ENCODE measurements at regions not wholly inside any gene's neighbourhood (a gene's known extent, or its start where the extent isn't known, plus 50 kb on each side); places are given as distances from the start of the nearest gene placed in this dataset.

GRCh38 chr5:2496126-2496525 lies 255.4 kb downstream of the IRX2 start:
- Histone ChIP-seq H3K79me2 (replicated peaks; ENCODE audit: insufficient read depth) (no peaks in the 10 kb centered on the region), H3K36me3 (ENCODE audit: insufficient read depth) (peaks cover 7% of the 10 kb centered on the region; the same call in 1 of the 2 replicates), H3K27me3 (ENCODE audit: insufficient read depth) (no peaks in the 10 kb centered on the region), H3K27ac (ENCODE audit: low read depth) (no peak overlapping the region), H3K9me2 (ENCODE audit: insufficient read depth) (no peaks in the 10 kb centered on the region), H3K4me1 (ENCODE audit: insufficient read depth) (no peaks in the 10 kb centered on the region), H4K20me1 (replicated peaks; ENCODE audit: insufficient read depth) (no peaks in the 10 kb centered on the region), H3K4me3 (no peak overlapping the region), H2AFZ (no peak overlapping the region), H3F3A (replicated peaks; ENCODE audit: low read depth) (no peaks in the 10 kb centered on the region), H3K4me2 (no peak overlapping the region)
- peaks cover 15% of the 10 kb centered on the region for H3K4me1 Mint-ChIP-seq
- no peaks in the 10 kb centered on the region for H3K27me3 Mint-ChIP-seq (ENCODE audit: insufficient read depth, low read depth, poor library complexity)
- H3K9me3 Mint-ChIP-seq = peaks cover 22% of the 10 kb centered on the region
- H3K36me3 Mint-ChIP-seq (ENCODE audit: low read depth) = peaks cover 13% of the 10 kb centered on the region; the same call in 2 of the 3 replicates
- no peak for DNase-seq (ENCODE audit: low spot score)
- H3K4me3 Mint-ChIP-seq = no peak overlapping the region
- TF ChIP-seq EZH2phosphoT487 (IDR thresholded peaks at IDR 0.05; ENCODE audit: unreplicated experiment) = no peak
- no peak for TF ChIP-seq CREB1 (CRISPR knock-in tag; IDR thresholded peaks at IDR 0.05; ENCODE audit: low read depth)
- no peak for TF ChIP-seq JUNB (IDR thresholded peaks at IDR 0.05; ENCODE audit: unreplicated experiment)
- no peak for TF ChIP-seq NANOG (IDR thresholded peaks at IDR 0.05; ENCODE audit: borderline replicate concordance)
- TF ChIP-seq, protein P1, sequence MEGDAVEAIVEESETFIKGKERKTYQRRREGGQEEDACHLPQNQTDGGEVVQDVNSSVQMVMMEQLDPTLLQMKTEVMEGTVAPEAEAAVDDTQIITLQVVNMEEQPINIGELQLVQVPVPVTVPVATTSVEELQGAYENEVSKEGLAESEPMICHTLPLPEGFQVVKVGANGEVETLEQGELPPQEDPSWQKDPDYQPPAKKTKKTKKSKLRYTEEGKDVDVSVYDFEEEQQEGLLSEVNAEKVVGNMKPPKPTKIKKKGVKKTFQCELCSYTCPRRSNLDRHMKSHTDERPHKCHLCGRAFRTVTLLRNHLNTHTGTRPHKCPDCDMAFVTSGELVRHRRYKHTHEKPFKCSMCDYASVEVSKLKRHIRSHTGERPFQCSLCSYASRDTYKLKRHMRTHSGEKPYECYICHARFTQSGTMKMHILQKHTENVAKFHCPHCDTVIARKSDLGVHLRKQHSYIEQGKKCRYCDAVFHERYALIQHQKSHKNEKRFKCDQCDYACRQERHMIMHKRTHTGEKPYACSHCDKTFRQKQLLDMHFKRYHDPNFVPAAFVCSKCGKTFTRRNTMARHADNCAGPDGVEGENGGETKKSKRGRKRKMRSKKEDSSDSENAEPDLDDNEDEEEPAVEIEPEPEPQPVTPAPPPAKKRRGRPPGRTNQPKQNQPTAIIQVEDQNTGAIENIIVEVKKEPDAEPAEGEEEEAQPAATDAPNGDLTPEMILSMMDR (conservative IDR thresholded peaks at IDR 0.05; ENCODE audit: low read depth in 2 of 2) = no peak
- no peak for TF ChIP-seq ZNF114 (CRISPR knock-in tag; IDR thresholded peaks at IDR 0.05)
- TF ChIP-seq EZH2 (IDR thresholded peaks at IDR 0.05; ENCODE audit: low read depth, unreplicated experiment) = no peak
- no peak for TF ChIP-seq POLR2AphosphoS5 (IDR thresholded peaks at IDR 0.05; ENCODE audit: low read depth)
- no peak for TF ChIP-seq STAT1 (IDR thresholded peaks at IDR 0.05; ENCODE audit: unreplicated experiment)
- no peak for TF ChIP-seq REST (IDR thresholded peaks at IDR 0.05; ENCODE audit: unreplicated experiment)
- no peak for TF ChIP-seq ZNF331 (CRISPR knock-in tag; IDR thresholded peaks at IDR 0.05; ENCODE audit: low read depth)
- TF ChIP-seq, protein P2, sequence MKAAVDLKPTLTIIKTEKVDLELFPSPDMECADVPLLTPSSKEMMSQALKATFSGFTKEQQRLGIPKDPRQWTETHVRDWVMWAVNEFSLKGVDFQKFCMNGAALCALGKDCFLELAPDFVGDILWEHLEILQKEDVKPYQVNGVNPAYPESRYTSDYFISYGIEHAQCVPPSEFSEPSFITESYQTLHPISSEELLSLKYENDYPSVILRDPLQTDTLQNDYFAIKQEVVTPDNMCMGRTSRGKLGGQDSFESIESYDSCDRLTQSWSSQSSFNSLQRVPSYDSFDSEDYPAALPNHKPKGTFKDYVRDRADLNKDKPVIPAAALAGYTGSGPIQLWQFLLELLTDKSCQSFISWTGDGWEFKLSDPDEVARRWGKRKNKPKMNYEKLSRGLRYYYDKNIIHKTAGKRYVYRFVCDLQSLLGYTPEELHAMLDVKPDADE (IDR thresholded peaks at IDR 0.05) = no peak
- TF ChIP-seq, protein P3, sequence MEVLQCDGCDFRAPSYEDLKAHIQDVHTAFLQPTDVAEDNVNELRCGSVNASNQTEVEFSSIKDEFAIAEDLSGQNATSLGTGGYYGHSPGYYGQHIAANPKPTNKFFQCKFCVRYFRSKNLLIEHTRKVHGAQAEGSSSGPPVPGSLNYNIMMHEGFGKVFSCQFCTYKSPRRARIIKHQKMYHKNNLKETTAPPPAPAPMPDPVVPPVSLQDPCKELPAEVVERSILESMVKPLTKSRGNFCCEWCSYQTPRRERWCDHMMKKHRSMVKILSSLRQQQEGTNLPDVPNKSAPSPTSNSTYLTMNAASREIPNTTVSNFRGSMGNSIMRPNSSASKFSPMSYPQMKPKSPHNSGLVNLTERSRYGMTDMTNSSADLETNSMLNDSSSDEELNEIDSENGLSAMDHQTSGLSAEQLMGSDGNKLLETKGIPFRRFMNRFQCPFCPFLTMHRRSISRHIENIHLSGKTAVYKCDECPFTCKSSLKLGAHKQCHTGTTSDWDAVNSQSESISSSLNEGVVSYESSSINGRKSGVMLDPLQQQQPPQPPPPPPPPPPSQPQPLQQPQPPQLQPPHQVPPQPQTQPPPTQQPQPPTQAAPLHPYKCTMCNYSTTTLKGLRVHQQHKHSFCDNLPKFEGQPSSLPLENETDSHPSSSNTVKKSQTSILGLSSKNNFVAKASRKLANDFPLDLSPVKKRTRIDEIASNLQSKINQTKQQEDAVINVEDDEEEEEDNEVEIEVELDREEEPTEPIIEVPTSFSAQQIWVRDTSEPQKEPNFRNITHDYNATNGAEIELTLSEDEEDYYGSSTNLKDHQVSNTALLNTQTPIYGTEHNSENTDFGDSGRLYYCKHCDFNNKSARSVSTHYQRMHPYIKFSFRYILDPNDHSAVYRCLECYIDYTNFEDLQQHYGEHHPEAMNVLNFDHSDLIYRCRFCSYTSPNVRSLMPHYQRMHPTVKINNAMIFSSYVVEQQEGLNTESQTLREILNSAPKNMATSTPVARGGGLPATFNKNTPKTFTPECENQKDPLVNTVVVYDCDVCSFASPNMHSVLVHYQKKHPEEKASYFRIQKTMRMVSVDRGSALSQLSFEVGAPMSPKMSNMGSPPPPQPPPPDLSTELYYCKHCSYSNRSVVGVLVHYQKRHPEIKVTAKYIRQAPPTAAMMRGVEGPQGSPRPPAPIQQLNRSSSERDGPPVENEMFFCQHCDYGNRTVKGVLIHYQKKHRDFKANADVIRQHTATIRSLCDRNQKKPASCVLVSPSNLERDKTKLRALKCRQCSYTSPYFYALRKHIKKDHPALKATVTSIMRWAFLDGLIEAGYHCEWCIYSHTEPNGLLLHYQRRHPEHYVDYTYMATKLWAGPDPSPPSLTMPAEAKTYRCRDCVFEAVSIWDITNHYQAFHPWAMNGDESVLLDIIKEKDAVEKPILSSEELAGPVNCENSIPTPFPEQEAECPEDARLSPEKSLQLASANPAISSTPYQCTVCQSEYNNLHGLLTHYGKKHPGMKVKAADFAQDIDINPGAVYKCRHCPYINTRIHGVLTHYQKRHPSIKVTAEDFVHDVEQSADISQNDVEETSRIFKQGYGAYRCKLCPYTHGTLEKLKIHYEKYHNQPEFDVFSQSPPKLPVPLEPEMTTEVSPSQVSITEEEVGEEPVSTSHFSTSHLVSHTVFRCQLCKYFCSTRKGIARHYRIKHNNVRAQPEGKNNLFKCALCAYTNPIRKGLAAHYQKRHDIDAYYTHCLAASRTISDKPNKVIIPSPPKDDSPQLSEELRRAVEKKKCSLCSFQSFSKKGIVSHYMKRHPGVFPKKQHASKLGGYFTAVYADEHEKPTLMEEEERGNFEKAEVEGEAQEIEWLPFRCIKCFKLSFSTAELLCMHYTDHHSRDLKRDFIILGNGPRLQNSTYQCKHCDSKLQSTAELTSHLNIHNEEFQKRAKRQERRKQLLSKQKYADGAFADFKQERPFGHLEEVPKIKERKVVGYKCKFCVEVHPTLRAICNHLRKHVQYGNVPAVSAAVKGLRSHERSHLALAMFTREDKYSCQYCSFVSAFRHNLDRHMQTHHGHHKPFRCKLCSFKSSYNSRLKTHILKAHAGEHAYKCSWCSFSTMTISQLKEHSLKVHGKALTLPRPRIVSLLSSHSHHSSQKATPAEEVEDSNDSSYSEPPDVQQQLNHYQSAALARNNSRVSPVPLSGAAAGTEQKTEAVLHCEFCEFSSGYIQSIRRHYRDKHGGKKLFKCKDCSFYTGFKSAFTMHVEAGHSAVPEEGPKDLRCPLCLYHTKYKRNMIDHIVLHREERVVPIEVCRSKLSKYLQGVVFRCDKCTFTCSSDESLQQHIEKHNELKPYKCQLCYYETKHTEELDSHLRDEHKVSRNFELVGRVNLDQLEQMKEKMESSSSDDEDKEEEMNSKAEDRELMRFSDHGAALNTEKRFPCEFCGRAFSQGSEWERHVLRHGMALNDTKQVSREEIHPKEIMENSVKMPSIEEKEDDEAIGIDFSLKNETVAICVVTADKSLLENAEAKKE (CRISPR knock-in tag; IDR thresholded peaks at IDR 0.05) = no peak
- H3K27ac Mint-ChIP-seq = no peak overlapping the region
- no peak for ATAC-seq

Data from GM23338 (cell line).